ENCODE measurements at regions not wholly inside any gene's neighbourhood (a gene's known extent, or its start where the extent isn't known, plus 50 kb on each side); places are given as distances from the start of the nearest gene placed in this dataset.

DNA sequence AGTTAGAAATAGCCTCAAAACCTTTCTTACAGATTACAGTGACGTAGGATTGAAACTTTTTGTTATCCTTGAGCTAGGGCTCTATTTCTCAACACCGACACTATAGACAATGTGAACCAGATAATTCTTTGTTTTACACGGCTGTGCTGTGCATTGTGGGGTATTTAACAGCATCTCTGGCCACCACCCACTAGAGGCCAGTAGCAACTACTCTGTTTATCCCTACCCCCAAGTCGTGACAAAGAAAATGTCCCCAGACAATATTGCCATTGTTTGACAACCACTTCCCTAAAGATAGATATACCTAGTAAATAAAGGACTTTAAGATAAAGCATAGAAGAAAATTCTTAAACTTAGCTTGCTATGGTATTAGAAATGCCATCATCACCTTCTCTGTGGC, 359.6 kb downstream of the ARL4A start:
- DNase-seq: no peak

DNA sequence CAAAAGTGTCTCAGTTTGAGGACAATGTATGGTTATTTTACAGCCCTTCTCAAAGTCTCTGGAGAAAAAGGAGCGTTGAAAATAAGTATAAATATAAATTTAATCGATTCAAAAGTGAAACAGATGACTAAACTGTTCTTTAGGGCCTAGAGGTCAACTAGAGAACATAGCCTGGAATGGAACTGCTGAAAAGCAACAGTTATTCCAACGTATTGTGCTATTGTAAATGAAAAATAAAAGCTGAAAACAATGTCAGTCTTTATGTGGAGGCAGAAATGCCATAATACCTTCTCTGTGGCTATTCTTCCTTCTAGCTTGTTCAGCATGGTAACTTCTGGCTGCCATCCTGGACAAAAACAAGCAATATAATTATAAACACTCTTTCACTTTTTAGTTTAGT, 362.5 kb downstream of the ARL4A start:
- no peak for DNase-seq

DNA sequence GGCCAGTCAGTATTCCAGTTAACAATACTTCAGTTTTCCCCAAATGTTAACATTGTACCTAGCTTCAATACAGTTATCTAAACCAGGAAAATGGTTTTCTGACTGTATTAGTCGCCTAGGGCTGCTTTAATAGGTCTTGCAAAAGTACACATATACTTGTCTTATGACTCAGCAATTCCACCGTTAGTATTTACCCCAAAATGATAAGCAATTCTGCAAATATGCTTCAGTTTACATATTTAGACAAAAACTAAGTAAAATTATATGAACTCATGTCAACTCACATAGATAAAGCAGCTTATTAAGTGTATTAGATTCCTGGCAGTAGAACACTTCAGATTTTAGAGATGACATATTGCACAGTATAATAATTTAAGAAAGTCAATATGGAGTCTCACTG, 363.3 kb downstream of the ARL4A start:
- no peak for DNase-seq

DNA sequence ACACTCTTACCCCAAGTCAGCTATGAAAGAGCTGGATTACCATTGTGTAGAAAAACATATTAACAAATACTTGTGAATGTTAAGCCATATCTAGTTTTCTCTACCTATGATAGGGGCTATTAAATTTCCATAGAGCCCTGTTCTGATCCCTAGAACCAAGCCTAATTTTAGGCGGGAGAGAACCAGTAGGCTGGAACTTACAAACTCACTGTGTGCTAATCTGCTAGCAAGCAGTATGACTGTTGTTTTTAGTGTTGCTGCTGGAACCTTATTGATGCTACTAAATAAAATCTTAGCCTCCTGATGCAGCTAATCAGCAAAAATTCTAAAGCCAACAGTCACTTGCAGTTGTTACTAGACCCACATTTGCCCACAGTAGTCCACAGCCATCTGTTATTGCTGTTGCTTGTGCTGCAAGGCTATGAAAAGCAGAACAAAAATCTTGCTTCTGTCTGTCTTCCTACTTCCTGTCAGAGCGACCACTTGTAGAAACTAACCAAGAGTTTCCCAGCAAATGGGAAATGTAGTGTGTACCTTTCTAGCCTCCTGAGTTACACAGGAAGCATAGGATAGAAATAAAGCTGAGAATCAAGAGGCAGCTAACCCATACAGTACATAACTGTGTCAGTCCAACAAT, 368.4 kb downstream of the ARL4A start:
- no peak for DNase-seq

DNA sequence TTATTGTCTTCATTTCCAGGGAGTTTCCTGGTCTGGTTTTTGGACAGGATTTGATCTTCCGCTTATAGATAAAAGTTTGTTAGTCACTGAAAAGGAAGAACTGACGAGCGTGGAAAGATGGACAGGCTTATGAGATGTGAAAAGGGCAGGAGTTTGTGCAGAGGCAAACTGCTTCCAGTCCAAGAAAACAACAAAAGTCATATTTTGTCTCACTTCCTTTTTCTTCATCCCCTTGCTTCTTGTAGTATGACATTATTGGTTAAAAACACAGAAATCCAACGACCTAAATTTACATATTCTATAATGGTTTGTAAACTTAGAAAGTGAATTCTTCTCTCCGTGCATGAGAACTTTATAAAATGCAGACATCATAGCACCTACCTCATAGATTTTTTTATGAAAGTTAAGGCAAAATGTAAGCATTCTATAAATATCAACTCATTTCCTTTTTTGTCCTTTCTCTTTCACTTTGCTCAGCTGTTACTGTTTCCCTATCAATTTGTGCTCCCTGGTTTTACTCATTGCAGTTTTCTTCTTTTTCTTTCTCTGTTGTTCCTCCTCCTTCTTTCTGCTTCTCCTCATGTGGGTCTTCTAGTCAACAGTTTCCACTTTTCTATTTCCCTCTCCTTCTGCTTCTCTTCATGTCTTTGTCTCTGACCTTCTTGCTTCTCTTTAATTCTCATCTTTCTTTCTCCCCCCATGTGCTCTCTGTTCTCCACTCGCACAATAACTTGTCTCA, 370.2 kb downstream of the ARL4A start:
- DNase-seq: no peak

DNA sequence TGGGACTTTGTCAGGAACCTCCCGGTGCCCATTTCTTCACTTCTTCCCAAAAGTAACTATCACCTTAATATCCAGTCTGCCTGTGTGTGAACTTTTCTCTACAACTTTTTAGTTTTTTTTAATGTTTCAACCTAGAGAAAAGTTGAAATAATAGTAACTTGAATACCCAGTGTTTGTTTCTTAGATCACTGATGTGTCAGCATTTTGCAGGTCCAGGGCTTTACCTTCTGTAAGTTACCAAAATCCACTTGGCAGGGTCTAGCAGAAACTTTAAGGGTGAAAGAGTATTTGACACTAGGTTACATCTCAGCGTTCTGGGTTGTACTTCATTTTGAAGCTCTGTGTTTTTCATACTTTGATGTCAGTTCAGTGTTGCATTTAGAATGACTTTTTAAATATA, 372.7 kb downstream of the ARL4A start:
- no peak for DNase-seq

DNA sequence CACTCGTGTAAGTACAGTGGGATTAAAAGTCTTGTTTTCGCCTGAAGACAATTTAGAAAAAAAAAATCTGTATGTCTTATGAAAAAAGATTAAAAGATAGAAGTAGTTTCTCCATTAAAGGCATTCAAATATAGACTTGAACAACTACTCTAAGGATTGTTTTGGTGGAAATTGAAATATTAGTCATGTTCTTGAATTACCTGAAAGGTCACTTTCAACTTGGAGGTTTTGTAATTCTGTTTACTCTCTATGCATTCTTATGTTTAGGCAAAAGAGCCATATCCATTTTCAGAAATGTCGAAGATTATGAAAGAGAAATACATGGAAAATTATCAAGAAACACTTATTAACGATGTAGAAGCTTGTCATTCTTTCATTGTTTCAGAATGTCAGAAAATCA, 373.7 kb downstream of the ARL4A start:
- DNase-seq: no peak

DNA sequence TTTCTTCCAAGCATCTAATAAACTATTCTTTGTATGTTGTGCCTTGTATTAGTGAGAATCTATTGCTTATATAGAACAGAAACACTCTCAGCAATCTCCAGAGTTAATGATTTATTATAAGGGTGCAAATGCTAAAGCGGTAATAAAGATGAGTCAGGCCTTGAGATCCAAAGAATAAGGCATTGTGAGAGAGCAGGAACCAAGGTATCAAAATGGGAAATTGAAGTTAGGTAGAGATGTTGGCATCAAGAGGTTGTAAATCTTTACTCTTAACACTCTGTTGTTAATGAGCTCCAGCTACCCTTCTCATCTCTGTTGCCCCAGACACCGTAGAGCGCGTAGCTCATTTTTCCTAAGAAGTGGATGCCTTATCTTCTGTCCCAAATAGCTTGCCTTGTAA, 375.2 kb downstream of the ARL4A start:
- no peak for DNase-seq

DNA sequence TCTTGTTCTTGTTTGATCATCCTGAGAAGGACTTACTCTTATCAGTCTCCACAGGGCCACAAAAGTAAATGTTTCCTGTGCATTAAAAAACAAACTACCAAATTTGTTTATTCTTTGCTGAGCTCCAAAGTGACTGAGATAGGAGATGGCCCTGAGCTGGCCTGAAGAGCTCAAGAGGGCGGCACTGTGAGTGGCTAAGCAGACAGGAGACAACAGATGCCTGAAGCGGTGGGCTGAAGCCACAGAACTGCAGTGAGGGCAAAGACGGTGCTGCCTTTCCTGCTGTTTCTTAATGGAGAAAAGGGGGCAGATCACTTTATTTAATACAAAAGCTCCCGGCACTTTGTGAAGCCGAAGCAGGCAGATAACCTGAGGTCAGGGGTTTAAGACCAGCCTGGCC, 379.6 kb downstream of the ARL4A start:
- no peak for DNase-seq

DNA sequence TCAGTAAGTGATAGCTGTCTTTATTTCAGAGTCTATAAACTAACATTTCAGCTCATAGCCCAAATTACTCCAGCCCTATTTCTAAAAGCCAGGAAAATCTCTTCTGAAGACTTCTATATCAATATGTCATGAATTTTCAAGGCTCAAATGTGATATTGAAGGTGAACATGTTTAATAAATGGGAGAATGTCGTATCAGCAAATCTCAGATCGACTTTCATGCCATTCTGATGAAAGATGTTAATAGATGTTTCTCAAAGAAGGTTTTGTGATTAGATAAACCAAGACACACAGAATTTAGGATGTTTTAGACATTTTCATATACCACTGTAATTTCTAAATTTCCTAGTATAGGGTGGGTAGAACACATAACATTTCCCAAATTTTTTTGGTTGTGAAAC, 380.6 kb downstream of the ARL4A start:
- DNase-seq: no peak

DNA sequence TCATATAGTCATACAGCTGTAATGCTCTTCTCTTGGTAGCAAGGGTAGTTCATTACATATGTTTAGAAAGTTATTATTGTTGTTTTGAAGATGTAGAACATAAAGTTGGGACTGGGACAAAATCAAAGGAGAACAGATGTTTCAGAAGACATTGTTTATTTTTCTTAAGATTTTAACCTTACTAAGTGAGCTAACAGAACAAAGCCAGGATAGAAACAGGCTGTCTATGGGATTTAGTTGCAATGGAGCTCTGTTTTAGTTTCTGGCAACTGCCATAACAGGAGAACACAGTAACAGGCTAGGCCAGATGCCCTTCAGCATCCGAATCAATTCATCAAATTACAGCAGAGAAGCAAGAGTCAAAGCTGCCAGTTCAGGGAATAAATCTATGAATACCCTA, 382.4 kb downstream of the ARL4A start:
- DNase-seq: no peak

DNA sequence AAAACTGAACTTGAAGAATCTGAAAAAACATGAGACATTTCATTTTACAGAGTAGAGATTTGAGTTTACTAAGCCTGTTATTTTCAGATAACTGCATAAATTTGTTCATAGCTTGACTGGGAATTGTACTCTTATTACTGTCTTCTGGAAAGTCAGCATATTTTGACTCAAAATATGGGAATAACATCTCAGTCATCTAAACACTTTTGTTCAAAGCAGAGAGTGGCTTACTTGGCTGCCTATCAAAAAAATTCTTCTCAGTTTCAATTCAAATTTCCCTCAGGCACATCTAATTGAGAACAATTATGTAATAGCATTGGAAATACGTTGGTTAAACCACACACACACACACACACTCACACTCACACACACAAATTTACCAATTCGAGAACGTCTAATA, 384.6 kb downstream of the ARL4A start:
- DNase-seq: no peak

DNA sequence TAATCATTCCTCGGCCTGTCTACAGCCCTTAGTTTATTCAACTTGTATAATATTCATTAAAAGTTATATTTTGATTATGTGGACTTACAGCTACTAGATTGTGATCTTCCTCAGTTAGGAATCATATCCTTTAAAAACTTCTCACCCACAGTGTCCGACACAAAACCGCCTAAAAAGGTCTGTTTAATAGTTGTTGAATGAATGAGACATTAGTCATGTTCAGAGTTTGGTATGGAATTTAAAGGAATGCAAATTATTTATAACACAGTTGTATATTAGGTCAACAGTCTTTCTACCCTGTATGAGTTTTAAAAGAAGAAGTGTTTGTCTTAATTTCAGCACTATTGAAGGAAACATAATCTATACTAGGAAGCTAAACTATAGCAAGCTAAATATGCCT, 390.0 kb downstream of the ARL4A start:
- no peak for DNase-seq

DNA sequence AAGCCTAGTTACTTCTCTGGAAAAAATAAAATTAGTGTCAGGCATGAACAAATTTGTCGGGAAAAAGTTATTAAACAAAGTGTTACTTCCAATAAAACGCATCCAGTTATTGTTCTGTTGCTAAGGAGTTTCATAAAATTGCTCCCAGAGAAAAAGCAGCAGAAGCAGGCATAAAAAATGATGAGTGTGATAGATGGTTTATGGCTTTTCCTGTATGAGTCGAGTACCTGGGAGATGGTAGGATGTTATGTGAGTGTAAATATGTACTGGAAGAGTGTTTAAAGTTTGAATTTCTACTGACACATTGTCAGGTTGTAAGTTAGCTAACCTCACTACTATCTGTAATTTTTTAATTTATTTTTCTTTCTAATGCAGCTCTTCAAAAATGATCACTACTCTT, 390.7 kb downstream of the ARL4A start:
- no peak for DNase-seq

DNA sequence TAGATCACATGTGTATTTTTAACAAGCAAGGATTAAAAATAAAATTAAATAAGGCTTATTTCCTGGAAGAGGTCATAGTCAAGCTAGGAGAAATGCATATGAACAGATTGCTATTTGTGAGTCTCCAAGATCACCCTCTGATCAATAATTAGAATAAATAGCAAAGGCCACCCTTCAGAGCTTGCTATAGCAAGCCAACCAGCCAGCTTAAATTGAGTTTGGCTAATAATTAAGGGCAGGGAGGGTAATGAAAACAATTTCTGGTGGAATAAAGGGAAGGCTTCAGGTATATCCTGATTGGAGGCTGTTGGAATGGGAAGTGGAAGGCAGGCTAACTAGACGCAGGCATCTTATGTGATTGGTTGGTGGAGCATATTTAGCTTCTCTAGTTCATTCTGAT, 403.5 kb downstream of the ARL4A start:
- no peak for DNase-seq

DNA sequence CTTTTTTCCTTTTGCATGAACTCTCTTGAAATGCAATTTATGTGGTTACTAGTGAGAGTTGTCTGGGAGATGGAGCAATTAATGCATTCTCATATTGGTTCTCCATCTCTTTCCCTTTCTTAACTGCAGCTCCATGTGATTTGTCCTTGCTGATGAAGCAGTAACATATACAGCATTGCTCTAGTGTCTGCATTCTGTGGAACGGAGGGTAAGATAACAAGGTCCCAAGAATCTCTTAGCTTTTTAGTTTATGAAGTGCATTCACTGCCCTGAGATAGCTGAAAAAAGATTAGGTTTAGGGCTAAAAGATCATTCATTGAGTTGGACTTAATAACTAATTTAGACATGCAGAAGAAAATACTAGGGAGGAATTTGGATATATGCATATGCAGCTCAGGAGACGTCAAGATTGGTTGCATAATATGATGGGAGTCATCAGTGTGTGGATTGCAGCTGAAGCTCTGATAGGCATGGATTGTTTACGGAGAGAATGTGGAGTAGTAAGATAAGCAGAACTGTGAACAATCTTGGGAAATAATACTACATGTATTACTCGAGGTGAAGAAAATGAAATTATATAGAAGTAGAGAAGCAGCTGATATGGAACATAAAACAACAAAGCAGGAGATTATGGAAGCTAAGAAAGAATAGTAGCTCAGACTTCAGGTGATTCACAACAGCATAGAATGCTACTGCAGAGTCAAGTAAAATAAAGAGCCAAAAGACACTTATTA, 404.7 kb downstream of the ARL4A start:
- DNase-seq: no peak

DNA sequence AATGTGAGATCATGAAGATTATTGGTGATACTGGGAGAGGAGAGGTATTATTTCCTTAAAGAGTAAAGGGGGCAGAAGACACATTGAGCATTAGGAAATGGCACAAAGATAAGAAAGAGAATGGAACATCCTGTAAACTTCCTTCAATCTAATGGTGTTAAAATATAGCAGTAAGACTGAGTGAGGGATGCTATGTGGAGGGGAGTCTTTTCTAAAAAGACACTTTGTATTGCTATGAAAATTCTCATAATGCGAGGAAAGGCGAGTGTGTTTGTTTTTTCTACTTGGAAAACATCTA, 405.2 kb downstream of the ARL4A start:
- DNase-seq: no peak

DNA sequence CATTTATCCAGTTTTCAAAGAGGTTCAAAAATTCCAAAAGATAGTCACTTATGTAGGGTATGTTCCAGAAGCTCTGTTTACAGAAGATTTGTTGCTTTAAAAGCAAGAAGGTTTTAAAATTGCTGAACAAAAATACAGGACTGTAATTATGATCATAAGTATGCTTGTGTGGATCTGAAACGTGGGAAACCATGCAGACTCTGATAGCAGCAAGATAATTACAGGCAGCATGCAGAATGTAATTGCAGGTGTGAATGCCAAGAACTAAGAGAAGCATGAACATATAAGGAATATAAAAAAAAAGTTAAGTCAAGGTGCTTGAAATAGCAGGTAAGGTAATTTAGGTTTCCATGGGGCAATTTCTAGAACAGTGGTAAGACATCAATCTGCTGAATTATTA, 405.7 kb downstream of the ARL4A start:
- no peak for DNase-seq

DNA sequence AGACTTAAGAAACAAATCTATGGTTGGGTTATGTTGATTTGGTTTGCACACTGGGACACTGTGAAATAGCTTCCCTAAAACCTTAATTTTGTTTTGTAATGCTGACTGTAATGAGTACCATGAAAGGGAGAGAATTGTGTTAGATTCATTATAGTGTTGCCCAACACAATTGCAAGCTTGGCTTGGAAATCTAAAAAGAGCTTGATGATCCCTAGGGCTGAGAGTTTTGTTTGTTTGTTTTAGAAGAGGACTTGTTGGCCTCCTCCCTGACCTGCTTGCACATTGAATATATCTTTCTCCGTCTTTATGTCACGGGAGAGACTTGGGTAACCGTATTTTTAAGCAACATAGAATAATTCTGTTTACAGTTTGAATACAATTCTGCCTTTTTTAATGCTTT, 410.1 kb downstream of the ARL4A start:
- DNase-seq: no peak

DNA sequence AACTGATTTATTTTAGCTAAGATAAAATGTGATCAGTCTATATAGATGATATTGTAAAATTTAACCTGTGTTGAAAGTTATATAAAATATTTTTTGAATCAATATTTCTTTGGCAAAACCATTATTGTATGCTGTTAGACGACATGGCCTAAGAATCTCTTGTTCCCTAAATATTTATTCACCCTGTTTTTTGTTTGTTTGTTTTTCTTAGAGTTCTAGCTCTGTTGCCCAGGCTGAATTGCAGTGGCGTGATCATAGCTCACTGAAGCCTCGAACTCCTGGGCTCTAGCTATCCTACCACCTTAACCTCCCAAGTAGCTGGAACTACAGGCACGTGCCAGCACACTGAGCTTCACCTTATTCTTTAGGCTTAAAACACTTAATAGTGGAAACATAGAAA, 410.7 kb downstream of the ARL4A start:
- no peak for DNase-seq

DNA sequence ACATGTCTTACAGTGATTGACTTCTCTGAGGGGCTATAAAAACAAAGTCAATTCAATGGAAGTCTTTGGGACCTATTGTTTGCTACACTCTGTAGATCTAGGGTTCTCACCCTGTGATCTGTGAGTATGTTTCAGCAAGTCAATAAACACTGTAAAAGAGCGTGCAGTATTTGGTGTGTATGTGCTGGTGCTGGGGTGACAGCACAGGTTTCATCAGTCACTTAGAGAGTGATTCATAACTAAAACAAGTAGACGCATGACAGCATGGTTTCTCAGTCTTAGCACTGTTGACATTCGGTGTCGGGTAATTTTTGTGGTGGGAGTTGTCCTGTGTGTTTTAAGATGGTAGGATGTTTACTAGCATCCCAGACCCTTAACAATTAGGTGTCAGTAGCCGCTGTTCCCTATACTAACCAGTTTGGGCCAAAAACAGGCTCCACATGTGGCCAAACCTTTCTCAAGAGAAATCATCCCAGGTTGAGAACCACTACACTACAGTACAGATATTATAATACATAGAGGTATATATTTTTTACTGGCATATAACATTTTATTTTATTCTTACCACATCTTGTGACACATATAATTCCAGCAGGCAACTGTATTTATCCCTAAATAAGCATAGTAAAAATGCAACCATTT, 411.8 kb downstream of the ARL4A start:
- no peak for DNase-seq

DNA sequence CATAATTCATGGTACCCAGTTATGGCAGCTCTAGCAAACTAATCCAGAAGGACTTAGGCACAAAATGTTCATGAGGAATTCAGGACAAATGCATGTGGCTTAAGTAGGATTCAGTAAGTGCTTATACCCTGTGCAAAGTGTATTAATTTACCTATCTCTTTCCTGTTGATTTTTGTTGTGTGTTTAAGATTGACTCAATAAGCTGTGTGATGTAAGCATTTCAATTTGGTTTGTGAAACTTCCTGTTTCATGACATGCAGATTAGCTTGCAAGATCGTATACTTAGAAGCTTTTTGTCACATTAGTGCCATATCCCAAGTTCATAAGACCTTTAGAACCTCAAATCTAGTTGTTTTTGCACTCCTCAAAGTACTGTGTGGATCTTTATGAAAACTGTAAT, 416.7 kb downstream of the ARL4A start:
- no peak for DNase-seq

DNA sequence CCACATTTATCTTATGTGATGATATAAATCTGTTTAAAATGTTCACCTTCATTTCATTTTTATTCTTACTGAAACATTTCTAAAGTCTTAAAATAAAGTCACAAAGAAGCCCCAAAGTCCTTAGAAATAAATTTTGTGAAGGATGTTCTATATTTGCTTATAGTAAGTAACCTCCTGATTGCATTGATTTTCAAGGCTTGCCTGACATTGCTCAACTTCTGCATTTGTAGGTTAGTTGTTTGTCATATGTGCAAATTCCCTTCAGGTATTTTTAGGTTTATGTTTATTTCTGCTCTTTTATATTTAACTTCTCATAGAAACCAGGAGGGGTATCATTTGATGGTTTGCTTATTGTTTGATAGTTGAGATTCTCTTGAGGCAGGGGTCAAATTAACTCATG, 417.8 kb downstream of the ARL4A start:
- no peak for DNase-seq

DNA sequence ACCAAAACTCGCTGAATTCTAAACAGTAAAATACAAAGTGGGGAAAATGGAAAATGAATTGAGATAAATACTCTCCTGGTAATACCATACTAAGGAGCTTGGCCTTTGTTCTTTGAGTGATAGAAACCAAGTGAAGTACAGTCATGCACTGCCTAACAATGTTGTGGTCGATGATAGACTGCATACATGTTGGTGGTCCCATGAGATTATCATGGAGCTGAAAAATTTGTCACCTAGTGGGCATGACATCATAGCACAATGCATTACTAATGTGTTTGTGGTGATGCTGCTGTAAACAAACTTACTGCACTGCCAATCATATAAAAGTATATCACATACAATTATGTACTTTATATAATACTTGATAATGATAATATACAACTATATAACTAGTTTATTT, 419.1 kb downstream of the ARL4A start:
- no peak for DNase-seq
